HG02870 (cell line): ENCODE measurements at regions not wholly inside any gene's neighbourhood (a gene's known extent, or its start where the extent isn't known, plus 50 kb on each side); places are given as distances from the start of the nearest gene placed in this dataset.

Source experiments
- ATAC-seq: cut with Tn5 transposase; IDR thresholded peaks from one replicate; pipeline ENCODE4 v1.9.1; 2021; ENCODE audit warnings: mild to moderate bottlenecking, moderate library complexity; ENCODE audit not compliant: unreplicated experiment

DNA sequence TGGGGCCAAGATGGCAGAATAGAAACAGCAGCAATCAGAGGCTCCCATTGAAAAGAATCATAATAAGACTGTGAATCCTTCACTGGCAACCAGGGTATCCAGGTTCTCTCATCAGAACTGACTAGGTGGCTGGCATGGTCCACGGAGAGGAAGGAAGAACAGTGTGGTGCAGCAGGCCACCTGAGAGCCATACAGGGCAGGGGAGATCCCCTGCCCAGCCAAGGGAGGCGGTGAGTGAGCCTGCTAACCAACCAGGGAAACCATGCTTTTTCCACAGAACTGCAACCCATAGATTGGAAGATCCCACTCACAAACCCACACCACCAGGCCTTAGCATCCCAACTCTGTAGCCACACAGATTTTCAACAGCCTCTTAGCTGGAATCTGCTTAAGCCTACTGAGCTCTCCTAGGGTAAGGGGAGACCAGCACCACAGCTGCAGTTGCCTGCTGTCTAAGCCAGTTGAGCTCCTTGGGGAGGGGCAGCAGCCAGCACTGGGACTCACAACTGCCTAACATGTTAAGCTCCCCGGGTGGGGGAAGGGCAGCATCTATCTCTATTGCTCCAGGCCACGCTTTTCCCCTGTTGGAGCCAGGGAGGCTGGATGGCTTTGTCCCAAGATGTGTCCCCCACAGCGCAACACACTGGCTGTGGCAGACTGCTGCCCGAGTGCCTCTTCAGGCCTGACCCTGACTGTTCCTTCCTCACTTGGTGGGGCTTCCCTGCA is 342.6 kb upstream of the CCDC196 start:
- no peak for ATAC-seq

DNA sequence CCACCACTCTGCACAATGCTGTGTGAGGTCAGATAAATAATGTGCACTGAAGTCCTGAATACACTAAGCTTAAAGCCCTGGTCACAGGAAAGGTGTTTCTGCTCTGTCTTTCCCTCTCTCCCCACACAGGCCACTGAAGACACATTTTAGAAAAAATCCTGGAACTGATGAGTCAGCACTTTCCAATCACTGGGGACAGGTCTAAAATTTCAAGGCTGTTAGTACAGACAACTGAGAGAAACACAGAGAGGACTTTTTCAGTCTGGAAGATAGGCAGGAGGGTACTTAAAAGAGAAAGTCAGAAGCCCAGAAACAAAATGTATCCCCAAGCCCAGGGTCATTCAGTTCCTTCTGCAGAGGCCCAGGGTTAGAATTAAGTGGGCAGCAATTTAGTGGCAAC is 333.9 kb upstream of the CCDC196 start:
- ATAC-seq, result no peak

DNA sequence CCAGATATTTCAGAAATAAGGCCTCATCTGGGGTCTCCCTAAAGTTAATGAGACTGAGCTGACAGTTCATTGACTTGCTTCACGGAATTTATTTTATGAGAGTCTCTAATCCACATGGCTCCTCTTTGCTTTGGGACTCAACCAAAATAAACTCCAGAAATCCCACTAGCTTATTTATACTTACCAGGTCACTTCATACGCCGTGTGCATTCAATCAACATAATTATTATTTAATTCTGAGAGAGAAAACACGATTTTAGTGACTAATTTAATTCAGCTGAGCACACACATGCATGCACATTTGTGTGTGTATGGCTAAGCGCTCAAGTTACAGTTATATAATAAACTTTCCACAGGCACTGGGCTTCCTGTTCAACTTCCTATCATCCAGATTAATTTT is 333.4 kb upstream of the CCDC196 start:
- ATAC-seq, result no peak

DNA sequence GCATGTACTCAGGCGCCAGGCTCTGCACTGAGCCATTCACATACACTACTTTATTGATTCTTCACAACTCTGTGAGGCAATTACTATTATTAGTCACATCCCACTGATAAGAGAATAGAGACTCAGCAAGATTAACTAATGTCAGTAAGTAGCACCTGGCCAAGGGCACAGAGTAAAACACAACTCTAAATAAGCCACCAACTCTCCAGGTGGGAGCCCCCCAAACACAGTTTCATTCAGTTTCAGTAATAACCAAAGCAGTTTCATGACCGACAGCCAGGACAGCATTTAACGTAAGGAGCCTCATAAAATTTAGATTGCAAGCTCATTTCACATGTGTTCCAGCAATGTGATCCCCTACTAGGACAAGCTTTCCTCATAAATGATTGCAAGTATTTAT is 323.1 kb upstream of the CCDC196 start:
- no peak for ATAC-seq

DNA sequence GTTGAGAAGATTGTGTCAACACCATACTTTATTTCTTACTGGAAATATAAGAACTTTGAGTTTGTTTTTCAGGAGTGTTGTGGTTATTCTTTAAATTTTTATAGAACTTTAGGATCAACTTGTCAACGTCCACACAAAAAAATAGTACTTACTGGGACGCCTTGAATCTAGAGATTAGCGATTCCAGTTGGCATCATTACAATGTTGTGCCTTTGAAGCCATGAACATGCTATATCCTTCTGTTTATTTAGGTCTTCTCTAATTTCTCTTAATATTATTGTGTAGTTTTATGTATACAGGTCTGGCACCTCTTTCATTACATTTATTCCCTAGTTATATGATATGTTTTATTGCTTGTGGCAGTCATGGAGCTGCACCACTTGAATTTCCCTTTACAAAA is 320.8 kb upstream of the CCDC196 start:
- no peak for ATAC-seq

DNA sequence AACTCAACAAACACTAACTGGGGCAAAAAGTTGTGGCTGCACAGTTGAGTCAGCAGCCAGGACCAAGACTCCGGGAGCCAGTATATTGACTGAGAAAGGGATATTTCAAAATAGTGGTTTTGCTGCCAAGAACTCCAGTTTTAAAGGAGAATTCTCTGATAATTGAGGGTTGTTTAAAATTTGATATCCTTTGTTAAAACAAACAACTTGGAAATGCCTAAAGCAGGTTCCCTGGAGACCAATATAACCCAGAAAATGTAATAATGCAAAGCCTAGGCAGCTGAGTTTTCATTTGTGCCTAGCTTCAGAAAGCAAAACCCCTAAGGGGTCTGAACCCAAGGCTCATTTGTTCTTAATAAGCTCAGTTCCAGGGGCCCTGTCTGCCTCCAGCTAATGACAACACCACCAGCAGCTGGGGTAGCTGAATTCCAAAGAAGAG is 311.7 kb upstream of the CCDC196 start:
- ATAC-seq, result no peak

DNA sequence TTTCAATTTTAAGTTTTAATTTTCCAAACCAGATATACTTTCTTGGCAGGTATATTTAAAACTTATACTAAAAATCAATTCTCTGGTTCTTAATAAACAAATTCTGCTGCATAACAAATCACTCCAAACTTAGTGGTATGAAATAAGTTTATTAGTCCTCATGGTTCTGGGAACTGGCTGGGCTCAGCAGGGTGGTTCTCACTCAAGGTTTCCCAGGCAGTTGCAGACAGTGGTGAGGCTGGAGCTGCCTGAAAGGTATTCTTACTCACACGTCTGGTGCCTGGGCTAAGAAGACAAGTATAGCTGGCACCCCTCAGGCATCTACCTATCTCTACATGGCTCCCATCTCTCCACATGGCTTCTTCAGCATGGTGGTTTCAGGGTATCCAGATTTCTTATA is 308.2 kb upstream of the CCDC196 start:
- ATAC-seq, result no peak

DNA sequence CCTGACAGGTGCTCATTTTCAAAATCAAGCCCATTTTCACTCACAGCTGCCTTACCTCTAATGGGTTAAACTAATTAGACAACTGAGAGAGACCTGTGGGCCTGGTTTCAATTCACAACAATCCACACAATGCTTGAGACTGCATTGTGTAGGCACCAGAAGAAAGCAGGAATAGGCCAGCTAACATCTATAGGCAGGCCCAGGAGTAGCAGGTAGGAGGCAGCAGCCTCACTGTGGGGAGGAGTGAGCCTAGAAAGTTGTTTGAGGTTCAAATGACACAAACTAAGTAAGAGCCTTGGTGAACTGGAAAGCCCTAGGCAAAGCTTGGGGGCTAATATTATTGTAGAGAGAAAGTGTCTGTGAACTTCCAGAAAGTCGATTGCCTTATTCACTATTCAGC is 289.5 kb upstream of the CCDC196 start:
- no peak for ATAC-seq

DNA sequence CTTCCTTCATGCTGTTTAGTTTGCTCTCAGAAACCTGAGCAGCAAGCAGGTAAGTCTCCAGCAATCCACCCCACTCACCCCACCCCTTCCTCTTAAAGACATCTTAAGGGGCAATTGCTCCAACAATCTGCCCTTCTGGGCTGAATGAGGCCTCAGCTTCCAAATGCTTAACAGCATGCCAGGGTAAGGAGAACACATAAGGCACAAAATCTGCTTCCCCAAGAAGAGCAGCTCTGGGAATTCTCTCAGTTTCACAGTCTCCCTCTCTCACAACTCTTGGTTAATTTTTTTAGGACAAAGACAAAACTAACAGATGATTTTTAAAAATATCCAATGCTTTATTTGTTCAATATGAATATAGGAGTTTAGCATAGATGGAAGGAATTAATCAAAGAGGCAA is 288.9 kb upstream of the CCDC196 start:
- ATAC-seq, result no peak

DNA sequence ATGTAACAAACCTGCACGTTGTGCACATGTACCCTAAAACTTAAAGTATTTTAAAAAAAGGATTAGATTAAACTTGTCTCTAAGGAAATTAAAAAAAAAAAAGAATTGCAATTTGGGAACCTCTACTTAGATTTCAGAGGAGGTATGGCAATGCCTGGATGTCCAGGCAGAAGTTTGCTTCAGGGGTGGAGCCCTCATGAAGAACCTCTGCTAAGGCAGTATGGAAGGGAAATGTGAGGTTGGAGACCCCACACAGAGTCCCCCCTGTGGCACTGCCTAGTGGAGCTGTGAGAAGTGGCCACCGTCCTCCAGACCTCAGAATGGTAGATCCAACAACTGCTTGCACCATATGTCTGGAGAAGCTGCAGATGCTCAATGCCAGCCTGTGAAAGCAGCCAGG is 279.6 kb upstream of the CCDC196 start:
- ATAC-seq, result no peak

DNA sequence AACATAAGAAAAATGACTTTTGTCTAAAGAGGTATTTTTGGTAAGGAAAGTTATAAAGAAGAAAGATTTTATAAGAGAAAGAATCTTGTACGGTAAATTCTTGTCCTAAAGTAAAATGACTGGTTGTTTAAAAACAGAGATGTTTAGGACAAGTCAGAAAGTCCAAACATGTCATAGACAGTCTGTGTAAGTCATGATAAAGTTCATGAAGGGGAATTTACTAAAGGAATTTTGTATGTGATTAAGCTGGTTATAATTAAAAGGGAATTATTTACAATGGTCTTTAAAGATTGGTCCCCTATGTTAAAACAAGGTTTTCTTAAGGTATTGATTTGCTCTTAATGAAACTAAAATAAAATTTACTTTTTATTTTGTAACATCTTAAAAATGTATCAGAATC is 269.4 kb upstream of the CCDC196 start:
- ATAC-seq, result no peak

DNA sequence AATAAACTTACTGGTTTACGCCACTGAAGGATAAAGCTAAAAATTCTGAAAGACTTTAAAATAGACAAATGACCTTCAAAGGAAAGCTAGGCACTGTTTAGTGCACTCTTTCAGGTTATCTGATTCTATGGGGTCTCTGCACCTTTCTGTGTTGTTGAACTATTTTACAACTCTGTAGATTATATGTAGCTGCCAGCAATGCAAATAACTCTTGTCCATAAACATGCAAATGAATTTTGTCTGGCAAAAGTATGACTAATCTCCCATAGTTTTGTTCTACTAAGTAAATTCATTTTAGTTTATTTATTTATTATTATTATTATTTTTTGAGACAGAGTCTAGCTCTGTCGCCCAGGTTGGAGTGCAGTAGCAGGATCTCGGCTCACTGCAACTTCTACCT is 266.3 kb upstream of the CCDC196 start:
- ATAC-seq, result no peak

DNA sequence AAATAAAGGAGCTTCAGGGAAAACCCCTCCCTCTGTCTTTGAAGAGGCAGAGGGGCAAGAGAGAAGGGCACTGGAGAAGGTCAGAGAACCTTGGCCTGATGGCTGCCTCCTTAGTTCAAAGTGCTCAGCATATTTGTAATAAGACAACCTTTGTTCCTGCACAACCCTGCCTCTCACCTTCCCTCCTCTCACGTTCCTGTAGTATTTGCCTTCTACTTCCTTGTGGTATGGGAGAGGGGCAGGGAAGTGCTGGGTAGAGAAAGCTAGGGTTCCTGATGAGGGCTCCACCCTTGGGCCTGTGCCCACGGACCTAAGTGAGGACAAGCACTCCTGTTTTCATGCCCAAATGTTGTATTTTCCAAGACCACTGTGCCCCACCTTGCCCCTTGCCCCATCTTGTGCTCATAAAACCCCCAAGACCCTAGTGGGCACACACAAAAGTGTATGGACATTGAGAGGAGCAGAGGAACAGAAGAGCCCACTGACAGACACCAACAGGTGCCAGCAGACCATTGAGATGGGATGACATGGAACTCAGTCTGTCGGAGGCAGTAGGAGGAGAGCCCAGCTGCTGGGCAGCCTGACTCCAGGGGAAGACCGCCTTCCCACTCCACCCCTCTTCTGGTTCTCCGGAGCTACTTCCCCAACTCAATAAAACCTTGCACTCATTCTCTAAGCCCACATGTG is 261.5 kb upstream of the CCDC196 start:
- no peak for ATAC-seq

DNA sequence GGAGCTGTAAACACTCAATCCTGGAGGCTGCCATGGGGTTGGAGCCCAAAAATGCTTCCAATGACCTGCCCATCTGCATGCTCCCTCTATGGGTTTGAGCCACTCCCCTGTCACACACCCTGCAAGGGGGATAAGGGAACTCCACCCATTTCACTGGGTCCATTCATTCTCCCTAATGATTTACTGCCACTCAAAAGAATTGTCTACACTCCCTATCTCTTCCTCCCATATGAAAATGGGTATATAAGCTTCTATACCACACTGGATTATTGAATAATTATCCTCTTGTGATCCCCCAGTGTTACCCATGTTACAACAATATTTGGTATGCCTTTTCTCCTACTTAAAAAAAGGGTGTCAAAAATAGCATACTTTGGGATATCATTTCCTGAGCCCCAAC is 260.8 kb upstream of the CCDC196 start:
- no peak for ATAC-seq

DNA sequence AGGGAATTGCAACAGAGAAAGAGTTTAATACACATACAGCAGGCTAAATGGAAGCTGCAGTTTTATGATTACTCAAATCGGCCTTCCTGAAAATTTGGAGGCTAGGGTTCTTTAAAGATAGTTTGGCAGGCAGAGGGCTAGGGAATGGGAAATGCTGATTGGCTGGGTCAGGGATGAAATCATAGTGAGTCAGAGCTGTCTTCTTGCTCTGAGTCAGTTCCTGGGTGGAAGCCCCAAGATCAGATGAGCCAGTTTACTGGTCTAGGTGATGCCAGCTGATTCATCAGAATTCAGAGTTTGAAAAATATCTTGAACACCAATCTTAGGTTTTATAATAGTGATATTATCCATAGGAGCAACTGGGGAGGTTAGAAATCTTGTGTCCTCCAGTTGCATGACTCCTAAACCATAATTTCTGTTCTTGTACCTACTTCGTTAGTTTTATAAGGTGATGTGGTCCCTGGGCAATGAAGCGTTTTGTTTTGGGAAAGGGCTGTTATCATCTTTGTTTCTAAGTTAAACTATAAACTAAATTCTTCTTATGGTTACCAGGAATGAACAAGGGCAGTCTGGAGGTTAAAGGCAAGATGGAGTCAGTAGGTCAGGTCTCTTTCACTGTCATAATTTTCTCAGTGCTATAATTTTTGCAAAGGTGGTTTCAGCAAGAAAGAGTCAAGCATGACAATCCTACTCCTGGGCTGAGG is 257.8 kb upstream of the CCDC196 start:
- no peak for ATAC-seq

DNA sequence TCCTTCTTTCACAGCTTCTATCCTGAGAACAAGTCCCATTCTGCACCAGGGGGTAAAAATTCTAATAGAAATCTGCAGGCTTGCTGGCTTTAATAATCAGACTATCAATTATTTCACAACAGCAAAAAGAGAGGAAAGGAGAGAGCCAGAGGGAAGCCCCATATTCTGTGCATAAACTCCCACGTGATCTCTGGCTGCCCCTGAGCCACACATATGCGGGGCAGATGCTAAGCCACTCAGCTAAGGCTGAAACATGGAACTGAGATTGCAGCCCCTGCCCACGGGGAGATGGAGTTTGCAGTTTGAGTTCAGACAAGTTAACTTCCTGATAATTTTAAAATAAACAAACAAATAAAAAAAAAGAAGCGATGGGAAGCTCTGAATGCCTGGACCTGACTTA is 254.4 kb upstream of the CCDC196 start:
- ATAC-seq, result no peak

DNA sequence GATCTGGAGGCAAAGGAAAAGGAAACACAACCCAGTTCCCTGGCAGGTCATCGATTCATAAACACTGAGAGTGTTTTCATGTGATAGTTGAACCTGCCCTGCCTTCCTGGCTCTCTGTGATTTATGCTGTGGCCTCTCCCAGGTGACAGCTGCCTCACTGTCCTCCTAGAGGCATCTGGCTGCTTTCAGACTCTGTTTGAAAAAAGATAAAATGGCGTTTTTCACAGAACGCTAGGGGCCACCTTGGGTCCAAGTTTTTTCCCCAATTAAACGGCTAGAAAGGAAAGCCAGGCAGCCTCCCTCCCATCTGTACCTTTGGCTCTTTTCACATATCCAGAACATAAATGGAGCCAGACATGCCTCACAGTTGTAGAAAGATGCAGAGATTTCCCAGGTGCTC is 252.6 kb upstream of the CCDC196 start:
- ATAC-seq, result no peak

DNA sequence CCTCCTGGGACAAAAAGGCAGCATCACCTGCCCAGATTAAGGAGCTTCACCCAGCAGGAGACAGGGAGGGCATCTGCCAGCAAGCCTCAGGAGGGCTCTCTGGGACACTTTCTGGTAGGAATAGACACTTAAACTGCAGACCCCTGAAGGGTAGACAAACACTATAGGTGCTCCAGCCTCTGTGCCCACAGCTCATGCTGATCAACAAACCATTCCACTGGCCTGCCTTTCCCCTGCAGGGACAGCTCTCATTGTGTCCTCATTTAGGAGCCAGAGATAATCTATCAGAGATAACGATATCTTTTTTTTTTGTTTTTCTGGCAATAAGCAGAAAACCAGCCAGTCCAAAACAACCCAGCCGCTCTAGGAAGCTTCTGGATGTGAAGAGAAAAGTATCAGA is 251.8 kb upstream of the CCDC196 start:
- ATAC-seq, result no peak

DNA sequence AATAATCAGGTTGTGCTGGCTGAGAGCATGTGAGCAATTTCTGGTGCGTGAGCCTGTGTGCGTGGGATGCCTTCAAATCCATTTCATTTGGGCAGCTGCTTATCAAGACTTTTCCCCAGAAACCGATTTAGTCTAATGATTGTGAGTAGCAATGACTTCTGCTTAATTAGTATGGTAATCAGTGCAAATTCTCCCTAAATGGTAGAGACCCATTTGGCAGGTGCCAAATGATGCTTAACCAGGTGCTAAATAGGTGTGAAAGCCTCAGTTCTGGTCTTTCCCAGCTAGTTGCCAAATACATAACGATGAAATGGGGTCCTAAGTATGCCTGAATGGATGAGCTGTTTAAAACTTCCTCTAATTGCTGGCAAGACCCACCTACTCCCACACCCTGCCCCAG is 248.4 kb upstream of the CCDC196 start:
- ATAC-seq, result no peak

DNA sequence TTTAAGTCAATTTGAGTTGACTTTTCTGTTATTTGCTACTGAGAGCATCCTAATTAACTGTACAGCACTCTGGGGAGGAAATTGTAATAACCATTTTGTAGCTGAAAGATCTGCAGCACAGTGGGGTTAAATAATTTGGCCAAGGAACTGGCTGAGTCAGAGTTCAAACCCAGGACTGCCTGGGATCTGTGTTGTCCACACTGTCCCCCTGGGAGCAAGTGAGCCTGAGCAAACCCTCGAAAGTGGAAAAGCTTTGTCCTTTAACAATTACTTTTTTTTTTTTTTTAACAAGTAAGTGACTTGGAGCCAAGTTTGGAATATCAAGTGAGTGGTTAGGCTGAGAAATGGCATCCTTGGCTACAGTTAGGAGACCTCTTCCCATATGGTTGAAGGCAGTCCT is 247.2 kb upstream of the CCDC196 start:
- ATAC-seq, result no peak

DNA sequence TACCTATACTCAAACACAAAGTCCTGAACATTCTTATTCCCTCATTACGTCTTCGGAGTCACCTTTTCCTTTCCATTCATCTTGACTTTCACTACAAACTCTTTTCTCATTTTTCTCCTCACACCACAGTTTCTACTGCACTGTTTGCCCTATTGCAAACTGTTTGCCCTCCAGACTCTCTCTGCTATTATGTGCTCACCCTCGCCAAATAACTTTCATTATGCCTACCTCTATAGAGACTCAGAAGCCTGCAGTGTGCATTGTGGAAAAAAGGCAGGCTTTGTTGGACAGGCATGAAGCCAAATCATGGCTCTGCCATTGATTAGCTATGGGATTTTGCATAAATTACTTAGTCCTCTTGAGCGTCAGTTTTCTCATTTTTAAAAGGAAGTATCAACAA is 246.6 kb upstream of the CCDC196 start:
- ATAC-seq, result no peak

DNA sequence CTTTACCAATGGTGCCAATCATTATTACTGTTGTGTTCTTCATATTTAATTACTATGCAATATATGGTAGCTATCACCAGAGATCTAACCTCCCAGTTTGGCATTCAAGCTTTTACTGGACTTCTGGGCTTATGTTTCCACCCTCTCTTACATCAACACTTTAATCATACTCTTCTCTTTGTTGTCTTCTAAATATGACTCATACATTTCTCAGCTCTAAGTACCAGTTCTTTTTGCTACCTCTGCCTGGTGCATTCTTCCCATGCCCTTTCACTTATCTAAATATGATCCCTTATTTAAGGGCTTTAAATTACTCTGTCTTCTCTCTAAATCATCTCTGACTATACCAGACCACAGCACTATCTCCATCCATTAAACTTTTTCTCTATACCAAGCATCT is 246.1 kb upstream of the CCDC196 start:
- no peak for ATAC-seq
